CD4-positive, alpha-beta T cell treated with Interleukin-4 for 4 hours (primary cell): ENCODE measurements at regions not wholly inside any gene's neighbourhood (a gene's known extent, or its start where the extent isn't known, plus 50 kb on each side); places are given as distances from the start of the nearest gene placed in this dataset.
"Not testable (repeated sequence)": the region's sequence is repeated elsewhere in the genome, so short reads cannot be mapped to it uniquely, and the experiment has no call there.

Source experiments
- DNase-seq: peaks from one replicate; pipeline ENCODE4 v3.0.0-alpha.2; 2020

- DNase-seq, result no peak
Measured at GRCh38 chr7:65453341-65454030, 79.8 kb downstream of the ZNF92 start.

GRCh38 chr7:65454469-65454868 lies 80.8 kb downstream of the ZNF92 start:
- no peak for DNase-seq

GRCh38 chr7:65455050-65455449 lies 81.4 kb downstream of the ZNF92 start:
- not testable (repeated sequence) for DNase-seq

- no peak for DNase-seq
Measured at GRCh38 chr7:65457705-65458104, 84.0 kb downstream of the ZNF92 start.

- DNase-seq, result no peak
Measured at GRCh38 chr7:65459438-65459837, 85.8 kb downstream of the ZNF92 start.

DNA sequence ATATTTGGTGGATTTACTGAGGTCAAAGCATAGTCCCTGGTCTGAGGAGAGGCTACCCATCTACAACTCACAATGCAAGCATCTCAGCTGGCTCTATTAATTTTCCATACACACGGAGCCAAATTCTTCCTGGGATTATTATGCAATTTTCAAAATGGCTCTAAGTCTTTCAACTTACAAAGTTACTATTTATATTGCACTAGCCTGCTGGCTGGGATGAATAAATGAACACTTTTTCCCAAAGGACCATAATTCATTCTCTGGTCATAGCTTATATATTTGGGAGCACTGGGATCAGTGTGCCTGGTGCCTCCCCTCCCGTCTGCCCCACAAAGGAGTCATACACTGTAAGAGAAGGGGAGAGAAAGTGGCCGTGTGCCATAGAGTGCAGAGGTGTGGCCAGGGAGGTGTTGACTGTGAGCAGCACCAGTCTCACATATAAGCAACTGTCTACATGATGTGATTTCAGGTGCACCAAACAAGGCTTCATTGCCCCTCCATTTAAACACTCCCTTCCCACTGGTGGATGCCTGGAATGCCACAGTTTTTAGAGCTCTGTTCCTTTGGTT lies 88.6 kb downstream of the ZNF92 start:
- DNase-seq, result no peak

DNA sequence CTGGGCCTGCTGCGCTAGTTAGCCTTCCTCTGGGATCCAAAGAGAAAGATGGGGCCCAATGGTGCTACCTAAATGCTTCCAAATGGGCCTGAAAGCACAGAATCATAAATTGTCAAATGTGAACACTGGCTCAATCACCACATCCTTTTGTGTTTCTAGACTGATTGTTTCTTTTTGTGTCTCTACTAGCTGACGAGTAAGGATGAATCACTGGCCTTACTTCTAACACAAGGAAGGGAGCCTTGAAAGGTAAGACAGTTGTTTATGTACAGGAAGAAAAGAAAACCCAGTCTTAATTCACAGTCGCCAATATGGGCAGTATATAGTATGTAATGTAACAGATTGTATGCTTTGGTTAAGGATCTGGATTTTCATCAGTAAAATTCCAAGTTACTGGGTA lies 89.5 kb downstream of the ZNF92 start:
- DNase-seq, result no peak

DNA sequence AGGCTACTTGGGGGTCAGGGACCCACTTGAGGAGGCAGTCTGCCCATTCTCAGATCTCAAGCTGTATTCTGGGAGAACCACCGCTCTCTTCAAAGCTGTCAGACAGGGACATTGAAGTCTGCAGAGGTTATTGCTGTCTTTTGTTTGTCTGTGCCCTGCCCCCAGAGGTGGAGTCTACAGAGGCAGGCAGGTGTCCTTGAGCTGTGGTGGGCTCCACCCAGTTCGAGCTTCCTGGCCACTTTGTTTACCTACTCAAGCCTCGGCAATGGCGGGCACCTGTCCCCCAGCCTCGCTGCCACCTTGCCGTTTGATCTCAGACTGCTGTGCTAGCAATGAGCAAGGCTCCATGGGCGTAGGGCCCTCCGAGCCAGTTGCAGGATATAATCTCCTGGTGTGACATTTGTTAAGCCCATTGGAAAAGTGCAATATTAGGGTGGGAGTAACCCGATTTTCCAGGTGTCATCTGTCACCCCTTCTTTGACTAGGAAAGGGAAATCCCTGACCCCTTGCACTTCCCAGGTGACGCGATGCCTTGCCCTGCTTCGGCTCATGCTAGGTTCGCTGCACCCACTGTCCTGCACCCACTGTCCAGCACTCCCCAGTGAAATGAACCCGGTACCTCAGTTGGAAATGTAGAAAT lies 96.4 kb downstream of the ZNF92 start:
- DNase-seq, result not testable (repeated sequence)

DNA sequence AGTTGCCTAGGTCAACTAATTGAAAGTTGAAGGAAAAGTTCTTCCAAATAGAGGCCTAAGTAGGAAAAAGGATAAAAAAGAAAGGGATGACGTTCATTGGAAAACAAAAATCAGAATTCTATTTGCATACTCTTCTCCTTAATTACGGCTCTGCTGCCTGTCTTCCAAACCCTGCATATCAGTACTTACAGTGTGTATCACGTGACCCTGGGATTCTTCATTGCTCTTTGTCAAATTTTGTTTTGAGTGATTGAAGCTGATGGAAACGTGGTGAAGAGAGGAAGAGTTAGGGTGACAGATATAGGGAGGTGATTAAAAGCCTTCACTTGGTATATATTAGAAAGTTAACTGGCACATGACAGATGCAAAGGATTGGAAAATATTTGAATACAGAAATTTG lies 97.9 kb downstream of the ZNF92 start:
- DNase-seq, result no peak

- DNase-seq, result no peak
Measured at GRCh38 chr7:65475040-65475726, 101.5 kb downstream of the ZNF92 start.

GRCh38 chr7:65475734-65476319 lies 102.2 kb downstream of the ZNF92 start:
- peak; percentile 60 for DNase-seq

DNA sequence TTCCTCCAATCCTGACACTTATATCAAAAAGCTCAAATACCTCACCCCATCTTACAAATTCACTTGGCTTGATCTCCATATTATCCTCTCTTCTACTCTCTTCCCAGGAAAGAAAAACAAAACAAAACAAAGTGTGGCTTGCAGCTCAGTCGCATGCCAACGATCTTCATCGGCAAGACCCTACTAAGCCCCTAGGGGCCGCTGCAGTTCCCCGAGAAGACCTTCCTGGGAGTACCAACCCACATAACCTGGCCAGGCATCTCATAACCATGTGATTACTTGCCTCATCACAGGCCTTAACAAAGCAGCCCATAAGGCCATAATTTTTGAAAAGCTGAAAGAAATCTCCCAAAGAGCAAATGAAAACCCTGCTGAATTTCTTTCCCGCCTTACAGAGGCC lies 103.7 kb downstream of the ZNF92 start:
- no peak for DNase-seq

DNA sequence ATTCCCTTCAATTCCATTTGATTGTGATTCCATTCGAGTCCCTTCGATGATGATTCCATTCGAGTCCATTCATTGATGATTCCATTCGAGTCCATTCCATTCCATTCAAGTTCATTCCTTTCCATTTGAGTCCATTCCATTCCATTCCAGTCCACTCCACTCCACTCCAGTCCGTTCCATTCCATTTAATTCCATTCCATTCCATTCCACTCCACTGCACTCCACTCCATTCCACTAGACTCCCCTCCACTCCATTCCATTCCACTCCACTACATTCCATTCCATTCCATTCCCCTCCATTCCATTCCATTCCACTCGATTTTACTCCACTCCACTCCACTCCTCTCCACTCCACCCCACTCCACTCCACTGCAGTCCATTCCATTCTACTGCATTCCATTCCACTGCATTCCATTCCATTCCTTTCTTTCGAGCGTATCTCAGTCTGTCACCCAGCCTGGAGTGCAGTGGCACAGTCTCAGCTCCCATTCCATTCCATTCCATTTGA lies 115.7 kb downstream of the ZNF92 start:
- no peak for DNase-seq

DNA sequence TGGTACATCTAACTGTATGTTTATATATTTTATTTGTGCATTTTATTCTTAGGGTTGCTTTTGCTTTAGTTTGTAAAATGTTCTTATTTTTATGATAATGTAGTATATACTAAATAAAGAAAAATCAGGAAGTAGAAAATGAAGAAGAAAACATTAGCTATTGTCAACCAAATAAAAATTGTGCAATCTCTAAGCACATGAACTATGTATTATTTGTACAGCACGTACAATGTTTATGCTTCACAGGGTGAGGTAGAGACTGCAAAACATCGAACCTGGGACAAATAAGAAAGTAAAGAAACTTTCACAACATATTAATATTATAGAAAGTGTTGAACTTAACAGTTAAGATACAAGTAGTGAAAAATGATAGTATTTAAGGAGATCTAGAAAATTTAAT lies 123.0 kb downstream of the ZNF92 start:
- DNase-seq, result not testable (repeated sequence)

GRCh38 chr7:65503434-65504152 lies 129.9 kb downstream of the ZNF92 start:
- no peak for DNase-seq

DNA sequence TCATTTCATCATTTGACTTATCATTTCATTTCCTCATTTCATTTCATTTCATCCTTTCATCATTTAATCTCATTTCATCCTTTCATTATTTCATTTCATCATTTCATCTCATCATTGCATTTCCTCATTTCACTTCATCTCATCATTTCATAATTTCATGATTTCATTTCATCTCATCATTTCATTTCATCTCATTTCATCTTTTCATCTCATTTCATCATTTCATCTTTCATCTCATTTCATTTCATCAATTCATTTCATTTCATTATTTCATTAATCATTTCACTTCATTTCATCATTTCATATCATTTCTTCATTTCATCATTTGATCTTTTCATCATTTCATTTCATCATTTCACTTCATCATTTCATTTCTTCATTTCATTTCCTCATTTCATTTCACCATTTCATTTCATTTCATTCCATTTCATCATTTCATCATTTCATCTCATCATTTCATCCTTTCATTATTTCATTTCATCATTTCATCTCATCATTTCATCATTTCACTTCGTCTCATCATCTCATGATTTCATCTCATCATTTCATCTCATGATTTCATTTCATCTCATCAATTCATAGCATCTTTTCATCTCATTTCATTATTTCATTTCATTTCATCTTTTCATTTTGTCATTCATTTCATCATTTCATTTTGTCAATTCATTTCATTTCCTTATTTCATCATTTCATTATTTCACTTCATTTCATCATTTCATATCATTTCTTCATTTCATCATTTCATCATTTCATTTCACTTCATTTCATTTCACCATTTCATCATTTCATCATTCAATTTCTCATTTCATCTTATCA lies 131.1 kb downstream of the ZNF92 start:
- DNase-seq, result not testable (repeated sequence)

DNA sequence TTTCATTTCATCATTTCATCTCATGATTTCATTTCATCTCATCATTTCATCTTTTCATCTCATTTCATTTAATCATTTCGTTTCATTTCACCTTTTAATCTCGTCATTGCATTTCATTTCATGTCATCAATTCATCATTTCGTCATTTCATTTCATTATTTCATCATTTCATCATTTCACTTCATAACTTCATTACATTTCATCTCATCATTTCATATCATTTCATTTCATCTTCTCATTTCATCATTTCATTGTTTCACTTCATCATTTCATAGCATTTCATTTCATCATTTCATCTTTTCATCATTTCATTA lies 131.6 kb downstream of the ZNF92 start:
- not testable (repeated sequence) for DNase-seq

DNA sequence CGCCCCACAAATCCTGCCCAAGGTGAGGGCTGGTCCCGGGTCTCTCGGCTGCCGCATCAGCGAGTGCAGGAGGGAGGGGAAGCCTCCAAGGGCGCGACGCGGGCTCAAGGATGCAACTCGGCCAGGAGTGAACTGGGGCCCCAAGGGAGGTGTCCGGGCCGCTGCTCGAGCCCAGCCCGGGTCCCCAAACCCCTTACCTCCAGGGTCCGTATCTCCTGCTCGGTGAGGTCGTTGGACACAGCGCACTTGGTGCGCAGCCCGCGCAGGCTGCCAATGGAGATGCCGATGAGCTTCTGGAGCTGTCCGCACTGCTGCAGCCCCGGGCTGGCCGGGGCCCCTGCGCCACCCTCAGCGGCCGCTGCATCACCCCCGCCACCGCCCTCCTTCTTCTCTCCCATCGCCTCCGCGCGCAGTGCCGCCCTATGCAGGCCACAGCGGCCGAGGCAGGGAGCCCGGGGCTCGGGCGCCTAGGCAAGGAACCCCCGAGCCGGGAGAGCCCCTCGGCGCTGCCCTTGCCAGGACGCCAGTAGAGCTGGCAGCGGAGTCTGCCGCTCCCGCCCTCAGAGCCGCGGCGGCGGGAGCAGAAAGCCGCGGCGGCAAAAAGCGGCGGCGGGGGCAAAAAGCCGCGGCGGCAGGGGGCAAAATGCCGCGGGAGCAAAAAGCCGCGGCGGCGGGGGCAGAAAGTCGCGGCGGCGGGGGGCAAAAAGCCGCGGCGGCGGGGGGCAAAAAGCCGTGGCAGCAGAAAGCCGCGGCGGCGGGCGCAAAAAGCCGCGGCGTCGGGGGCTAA lies 135.1 kb downstream of the ZNF92 start:
- DNase-seq, result not testable (repeated sequence)

GRCh38 chr7:65509368-65510186 lies 135.9 kb downstream of the ZNF92 start:
- DNase-seq, result no peak

- DNase-seq, result not testable (repeated sequence)
Measured at GRCh38 chr7:65510187-65510538, 136.5 kb downstream of the ZNF92 start.
